DND-41 (cell line): ENCODE measurements at regions not wholly inside any gene's neighbourhood (a gene's known extent, or its start where the extent isn't known, plus 50 kb on each side); places are given as distances from the start of the nearest gene placed in this dataset.

ENCODE experiments used
- ATAC-seq: fragments of 200-7000 bp; cut with Tn5 transposase; 3 replicates; pipeline ENCODE4 v1.9.1; 2021; ENCODE audit warnings: low read depth; ENCODE audit not compliant: insufficient read depth
- DNase-seq: peaks from one replicate; pipeline ENCODE4 v3.0.0-alpha.2; 2020
- H2AFZ ChIP-seq: 2 replicates; pipeline ENCODE4 v1.6.0; 2012; ENCODE audit warnings: low read depth, low read length
- H3K27ac ChIP-seq: 2 replicates; pipeline ENCODE4 v1.5.1; 2012; ENCODE audit warnings: low read length, inconsistent platforms
- H3K27me3 ChIP-seq: fragments of 200-600 bp; sonication (generic); 2 replicates; pipeline ENCODE4 v1.6.0; 2012; ENCODE audit warnings: low read length, mild to moderate bottlenecking, inconsistent platforms; ENCODE audit not compliant: insufficient read depth, poor library complexity
- H3K36me3 ChIP-seq: 2 replicates; pipeline ENCODE4 v1.5.1; 2012; ENCODE audit warnings: low read length, inconsistent platforms; ENCODE audit not compliant: insufficient read depth
- H3K4me1 ChIP-seq: 2 replicates; pipeline ENCODE4 v1.5.1; 2012; ENCODE audit warnings: mild to moderate bottlenecking, low read length; ENCODE audit not compliant: insufficient read depth
- H3K4me2 ChIP-seq: 2 replicates; pipeline ENCODE4 v1.6.0; 2012; ENCODE audit warnings: mild to moderate bottlenecking, moderate library complexity, low read length, inconsistent platforms; ENCODE audit not compliant: insufficient read depth
- H3K4me3 ChIP-seq, 2 experiments: fragments of 200-600 bp in 1 of 2; shearing (Covaris generic) in 1 of 2; 2 replicates each; pipeline ENCODE4 v1.5.1; 2012 to 2016; ENCODE audit warnings: inconsistent platforms in 2 of 2, low read length in 2 of 2, mild to moderate bottlenecking in 2 of 2, low read depth in 1 of 2, moderate library complexity in 1 of 2
- H3K79me2 ChIP-seq: 2 replicates; pipeline ENCODE4 v1.6.0; 2012; ENCODE audit warnings: low read length, inconsistent platforms; ENCODE audit not compliant: insufficient read depth
- H3K9ac ChIP-seq: 2 replicates; pipeline ENCODE4 v1.6.0; 2012; ENCODE audit warnings: low read depth, mild to moderate bottlenecking, inconsistent platforms, low read length, moderate library complexity
- H3K9me3 ChIP-seq: 2 replicates; pipeline ENCODE4 v1.5.1; 2012; ENCODE audit warnings: low read length, moderate library complexity, mild to moderate bottlenecking, inconsistent platforms; ENCODE audit not compliant: insufficient read depth, severe bottlenecking
- H4K20me1 ChIP-seq: 2 replicates; pipeline ENCODE4 v1.6.0; 2012; ENCODE audit warnings: low read length; ENCODE audit not compliant: insufficient read depth
- EZH2 ChIP-seq: IDR thresholded peaks from 3 replicates; pipeline ENCODE4 v1.6.1; 2012; ENCODE audit warnings: borderline replicate concordance, low read depth, mild to moderate bottlenecking, moderate library complexity, low read length, inconsistent platforms; ENCODE audit not compliant: severe bottlenecking
- TF ChIP-seq, protein P1 (sequence below): IDR thresholded peaks from 2 replicates; pipeline ENCODE4 v1.5.1; 2012; ENCODE audit warnings: borderline replicate concordance, low read length, moderate library complexity, mild to moderate bottlenecking; ENCODE audit not compliant: poor library complexity, severe bottlenecking; ENCODE audit errors: extremely low read depth

DNA sequence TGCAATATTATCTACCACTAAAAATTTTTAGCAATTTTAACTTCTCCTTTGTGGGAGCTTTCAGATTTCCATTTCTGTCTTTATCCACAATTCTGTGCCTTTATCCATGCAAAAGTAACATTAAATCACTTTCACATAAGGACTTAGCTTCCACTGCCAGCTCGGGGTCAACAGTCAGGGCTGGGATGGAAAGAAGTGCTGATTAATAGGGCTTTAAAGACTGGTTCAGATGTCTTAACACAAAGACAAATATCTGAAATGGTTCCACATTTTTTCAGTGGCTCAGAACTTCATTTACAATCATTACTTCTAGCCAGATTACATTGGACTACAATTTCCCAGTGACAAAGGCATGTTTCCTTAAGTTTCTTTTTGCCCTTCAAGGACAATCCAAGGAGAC is 191.8 kb upstream of the CPHXL start:
- peaks cover 5% of the 10 kb centered on the region for H3K27me3 ChIP-seq
- no peak overlapping the region for H3K9ac ChIP-seq
- ATAC-seq (no peak), DNase-seq (no peak)
- H3K4me2 ChIP-seq = no peak overlapping the region
- H3K4me3 ChIP-seq = no peak overlapping the region
- no peaks in the 10 kb centered on the region for H3K4me1 ChIP-seq
- no peak overlapping the region for H2AFZ ChIP-seq
- H3K79me2 ChIP-seq = no peaks in the 10 kb centered on the region
- no peaks in the 10 kb centered on the region for H3K36me3 ChIP-seq
- no peaks in the 10 kb centered on the region for H4K20me1 ChIP-seq
- H3K9me3 ChIP-seq = no peaks in the 10 kb centered on the region
- TF ChIP-seq EZH2 = no peak
- TF ChIP-seq, protein P1, sequence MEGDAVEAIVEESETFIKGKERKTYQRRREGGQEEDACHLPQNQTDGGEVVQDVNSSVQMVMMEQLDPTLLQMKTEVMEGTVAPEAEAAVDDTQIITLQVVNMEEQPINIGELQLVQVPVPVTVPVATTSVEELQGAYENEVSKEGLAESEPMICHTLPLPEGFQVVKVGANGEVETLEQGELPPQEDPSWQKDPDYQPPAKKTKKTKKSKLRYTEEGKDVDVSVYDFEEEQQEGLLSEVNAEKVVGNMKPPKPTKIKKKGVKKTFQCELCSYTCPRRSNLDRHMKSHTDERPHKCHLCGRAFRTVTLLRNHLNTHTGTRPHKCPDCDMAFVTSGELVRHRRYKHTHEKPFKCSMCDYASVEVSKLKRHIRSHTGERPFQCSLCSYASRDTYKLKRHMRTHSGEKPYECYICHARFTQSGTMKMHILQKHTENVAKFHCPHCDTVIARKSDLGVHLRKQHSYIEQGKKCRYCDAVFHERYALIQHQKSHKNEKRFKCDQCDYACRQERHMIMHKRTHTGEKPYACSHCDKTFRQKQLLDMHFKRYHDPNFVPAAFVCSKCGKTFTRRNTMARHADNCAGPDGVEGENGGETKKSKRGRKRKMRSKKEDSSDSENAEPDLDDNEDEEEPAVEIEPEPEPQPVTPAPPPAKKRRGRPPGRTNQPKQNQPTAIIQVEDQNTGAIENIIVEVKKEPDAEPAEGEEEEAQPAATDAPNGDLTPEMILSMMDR = no peak
- no peak overlapping the region for H3K27ac ChIP-seq

DNA sequence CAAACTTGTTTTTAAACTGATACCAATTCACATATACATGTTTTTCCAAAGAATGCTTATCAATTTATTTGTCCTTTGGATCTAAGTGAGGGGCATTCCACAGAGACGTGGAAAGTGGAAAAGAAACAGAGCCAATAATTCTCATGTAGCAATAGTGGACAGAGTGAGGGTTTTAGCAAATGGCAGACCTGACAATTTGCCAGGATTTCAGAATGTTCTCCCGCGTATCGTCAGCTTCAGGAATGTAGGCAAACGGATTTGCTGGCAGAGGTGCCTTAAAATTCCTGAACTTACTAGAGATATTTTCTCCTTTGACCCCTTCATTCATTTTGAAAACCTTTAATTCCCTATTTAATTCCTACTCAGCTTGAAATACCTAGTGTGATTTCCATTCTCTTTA is 193.4 kb upstream of the CPHXL start:
- TF ChIP-seq, protein P1 = no peak
- TF ChIP-seq EZH2 = no peak
- Histone ChIP-seq H3K4me2 (no peak overlapping the region), H3K4me3 (no peak overlapping the region), H2AFZ (no peak overlapping the region), H3K9me3 (no peaks in the 10 kb centered on the region), H3K9ac (no peak overlapping the region), H3K4me1 (no peaks in the 10 kb centered on the region), H3K79me2 (no peaks in the 10 kb centered on the region), H3K27ac (no peak overlapping the region), H4K20me1 (no peaks in the 10 kb centered on the region), H3K36me3 (no peaks in the 10 kb centered on the region), H3K27me3 (peaks cover 5% of the 10 kb centered on the region)
- ATAC-seq (no peak), DNase-seq (no peak)

DNA sequence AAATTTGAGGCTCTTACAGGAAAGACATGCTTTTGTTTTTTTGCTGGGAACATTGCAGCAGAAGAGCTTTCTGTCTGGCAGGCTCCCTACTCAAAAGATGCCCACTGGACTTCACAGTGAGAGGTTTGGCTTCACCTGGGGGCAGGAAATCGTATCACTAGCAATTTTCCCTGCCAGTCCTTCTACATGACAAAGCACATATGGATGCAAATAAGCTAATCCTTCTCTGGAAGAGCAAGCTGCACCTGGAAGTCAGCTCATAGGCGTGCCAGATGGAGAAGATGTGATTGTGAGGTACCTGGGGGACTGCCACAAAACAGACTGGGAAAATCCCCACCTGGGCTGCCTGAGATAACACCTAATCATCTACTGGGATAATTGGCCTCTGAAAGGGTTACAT is 195.0 kb upstream of the CPHXL start:
- H3K27me3 ChIP-seq = peaks cover 5% of the 10 kb centered on the region
- no peaks in the 10 kb centered on the region for H3K4me1 ChIP-seq
- H3K27ac ChIP-seq = no peak overlapping the region
- H3K9me3 ChIP-seq = no peaks in the 10 kb centered on the region
- no peaks in the 10 kb centered on the region for H3K36me3 ChIP-seq
- H3K9ac ChIP-seq = no peak overlapping the region
- H4K20me1 ChIP-seq = no peaks in the 10 kb centered on the region
- ATAC-seq (no peak), DNase-seq (no peak)
- no peak overlapping the region for H2AFZ ChIP-seq
- TF ChIP-seq, protein P1 = no peak
- TF ChIP-seq EZH2 = no peak
- H3K79me2 ChIP-seq = no peaks in the 10 kb centered on the region
- no peak overlapping the region for H3K4me3 ChIP-seq
- no peak overlapping the region for H3K4me2 ChIP-seq

DNA sequence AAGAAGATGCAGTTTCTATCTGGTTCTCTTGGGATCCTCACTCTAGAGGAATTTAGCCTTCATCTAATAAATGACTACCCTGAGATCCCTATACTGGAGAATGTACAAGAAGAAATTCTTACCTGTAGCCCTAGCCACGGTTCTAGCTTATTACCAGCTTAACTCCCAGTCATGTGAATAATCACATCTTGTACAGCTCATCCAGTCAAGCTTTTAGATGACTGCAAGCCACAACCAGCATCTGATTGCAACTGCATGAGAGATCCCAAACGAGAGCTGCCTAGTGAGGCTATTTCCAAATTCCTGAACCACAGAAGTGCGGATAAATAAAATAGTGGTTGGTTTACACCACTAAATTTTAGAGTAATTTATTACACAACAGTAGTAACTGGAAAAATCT is 196.0 kb upstream of the CPHXL start:
- no peak overlapping the region for H3K9ac ChIP-seq
- no peak overlapping the region for H3K27ac ChIP-seq
- no peak for ATAC-seq
- H3K4me1 ChIP-seq = no peaks in the 10 kb centered on the region
- no peak for DNase-seq
- H3K36me3 ChIP-seq = no peaks in the 10 kb centered on the region
- H3K4me3 ChIP-seq = no peak overlapping the region
- no peak overlapping the region for H2AFZ ChIP-seq
- H3K79me2 ChIP-seq = no peaks in the 10 kb centered on the region
- TF ChIP-seq EZH2 = no peak
- TF ChIP-seq, protein P1 = no peak
- H4K20me1 ChIP-seq = no peaks in the 10 kb centered on the region
- H3K9me3 ChIP-seq = no peaks in the 10 kb centered on the region
- peaks cover 4% of the 10 kb centered on the region for H3K27me3 ChIP-seq
- no peak overlapping the region for H3K4me2 ChIP-seq
